Astrocyte (in vitro differentiated cells and primary cell): ENCODE measurements at regions not wholly inside any gene's neighbourhood (a gene's known extent, or its start where the extent isn't known, plus 50 kb on each side); places are given as distances from the start of the nearest gene placed in this dataset.

Experiments
- EZH2 ChIP-seq: IDR thresholded peaks from 2 replicates; pipeline ENCODE4 v1.6.1; 2012; ENCODE audit warnings: mild to moderate bottlenecking, low read length, inconsistent platforms; ENCODE audit not compliant: insufficient read depth
- TF ChIP-seq, protein P1 (sequence below): IDR thresholded peaks from 2 replicates; pipeline ENCODE4 v1.5.1; 2011; ENCODE audit warnings: low read depth, mild to moderate bottlenecking, inconsistent platforms, low read length, moderate library complexity; ENCODE audit not compliant: insufficient read depth

DNA sequence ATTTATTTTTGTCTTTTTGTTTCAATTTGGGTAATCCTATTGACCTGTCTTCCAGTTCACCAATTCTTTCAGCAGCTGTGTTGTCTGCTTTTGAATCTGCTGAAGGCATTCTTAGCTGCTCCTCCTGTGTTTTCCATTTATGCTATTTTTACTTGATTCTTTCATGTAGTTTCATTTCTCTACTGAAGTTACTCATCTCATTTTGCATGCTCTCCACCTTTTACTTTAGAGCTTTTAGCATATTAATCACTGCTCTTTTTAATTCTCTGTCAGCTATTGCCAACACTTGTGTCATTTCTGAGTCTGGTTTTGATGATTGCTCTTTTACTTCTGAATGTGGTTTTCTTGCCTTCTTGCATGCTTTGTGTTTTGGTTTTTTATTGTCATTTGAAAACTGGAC, 496.0 kb upstream of the CLINT1 start:
- TF ChIP-seq, protein P1, sequence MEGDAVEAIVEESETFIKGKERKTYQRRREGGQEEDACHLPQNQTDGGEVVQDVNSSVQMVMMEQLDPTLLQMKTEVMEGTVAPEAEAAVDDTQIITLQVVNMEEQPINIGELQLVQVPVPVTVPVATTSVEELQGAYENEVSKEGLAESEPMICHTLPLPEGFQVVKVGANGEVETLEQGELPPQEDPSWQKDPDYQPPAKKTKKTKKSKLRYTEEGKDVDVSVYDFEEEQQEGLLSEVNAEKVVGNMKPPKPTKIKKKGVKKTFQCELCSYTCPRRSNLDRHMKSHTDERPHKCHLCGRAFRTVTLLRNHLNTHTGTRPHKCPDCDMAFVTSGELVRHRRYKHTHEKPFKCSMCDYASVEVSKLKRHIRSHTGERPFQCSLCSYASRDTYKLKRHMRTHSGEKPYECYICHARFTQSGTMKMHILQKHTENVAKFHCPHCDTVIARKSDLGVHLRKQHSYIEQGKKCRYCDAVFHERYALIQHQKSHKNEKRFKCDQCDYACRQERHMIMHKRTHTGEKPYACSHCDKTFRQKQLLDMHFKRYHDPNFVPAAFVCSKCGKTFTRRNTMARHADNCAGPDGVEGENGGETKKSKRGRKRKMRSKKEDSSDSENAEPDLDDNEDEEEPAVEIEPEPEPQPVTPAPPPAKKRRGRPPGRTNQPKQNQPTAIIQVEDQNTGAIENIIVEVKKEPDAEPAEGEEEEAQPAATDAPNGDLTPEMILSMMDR = no peak
- no peak for TF ChIP-seq EZH2
